ENCODE measurements at regions not wholly inside any gene's neighbourhood (a gene's known extent, or its start where the extent isn't known, plus 50 kb on each side); places are given as distances from the start of the nearest gene placed in this dataset.

- H3K9me3 ChIP-seq (ENCODE audit: control insufficient read depth in 2 of 2, low read length in 2 of 2) = no peaks in the 10 kb centered on the region
- DNase-seq (no peak), ATAC-seq (ENCODE audit: low read depth in 2 of 2) (no peak)
- H3K9me3 Mint-ChIP-seq = peaks cover 1 to 14% (median 6%) of the 10 kb centered on the region in 7 donors
- no peak overlapping the region for H3K27ac Mint-ChIP-seq
- no peaks in the 10 kb centered on the region for H3K27me3 ChIP-seq (ENCODE audit: control insufficient read depth, insufficient read depth, low read length)
- H3K27ac ChIP-seq (ENCODE audit: insufficient read depth, low read length, poor library complexity, severe bottlenecking) = no peak overlapping the region
- no peak overlapping the region for H3K4me3 Mint-ChIP-seq
- H3K4me1 Mint-ChIP-seq = no peaks in the 10 kb centered on the region
- no peaks in the 10 kb centered on the region for H3K27me3 Mint-ChIP-seq
- no peaks in the 10 kb centered on the region for H3K4me1 ChIP-seq (ENCODE audit: control insufficient read depth, insufficient read depth, low read length, poor library complexity, severe bottlenecking)
- H3K4me3 ChIP-seq (ENCODE audit: low read depth, low read length) = no peak overlapping the region
- H3K36me3 ChIP-seq (ENCODE audit: control insufficient read depth, insufficient read depth, low read length) = no peaks in the 10 kb centered on the region
- no peaks in the 10 kb centered on the region for H3K36me3 Mint-ChIP-seq
Observed at GRCh38 chr13:90708128-90708527, 639.4 kb upstream of the MIR17HG start.

DNA sequence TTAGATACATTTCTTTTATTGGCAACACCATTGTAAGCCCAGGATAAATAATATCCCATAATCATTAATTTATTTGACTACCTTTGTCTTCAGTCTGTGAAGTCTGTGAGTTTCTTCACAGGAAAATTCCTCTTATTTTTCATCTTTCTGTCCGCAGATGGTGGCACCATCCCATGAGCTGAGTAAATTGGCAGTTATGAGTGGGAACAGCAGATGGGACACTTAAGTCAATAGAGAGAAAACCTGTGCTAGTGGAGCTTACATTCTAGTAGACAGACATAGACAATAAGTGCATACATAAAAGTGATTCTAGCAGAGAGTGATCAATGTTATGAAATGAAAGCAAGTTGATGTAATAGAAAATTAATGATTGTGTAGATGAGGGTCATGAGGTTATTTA lies 638.2 kb upstream of the MIR17HG start:
- Mint-ChIP-seq H3K4me1 (no peaks in the 10 kb centered on the region), H3K4me3 (no peak overlapping the region), H3K27me3 (no peaks in the 10 kb centered on the region), H3K36me3 (no peaks in the 10 kb centered on the region), H3K27ac (no peak overlapping the region), H3K9me3 (peaks cover 2 to 12% (median 6%) of the 10 kb centered on the region in 7 donors)
- H3K4me3 ChIP-seq (ENCODE audit: low read depth, low read length) = no peak overlapping the region
- H3K9me3 ChIP-seq (ENCODE audit: control insufficient read depth in 2 of 2, low read length in 2 of 2) = no peaks in the 10 kb centered on the region
- no peak overlapping the region for H3K27ac ChIP-seq (ENCODE audit: insufficient read depth, low read length, poor library complexity, severe bottlenecking)
- no peaks in the 10 kb centered on the region for H3K27me3 ChIP-seq (ENCODE audit: control insufficient read depth, insufficient read depth, low read length)
- DNase-seq = no peak
- H3K4me1 ChIP-seq (ENCODE audit: control insufficient read depth, insufficient read depth, low read length, poor library complexity, severe bottlenecking) = no peaks in the 10 kb centered on the region
- H3K36me3 ChIP-seq (ENCODE audit: control insufficient read depth, insufficient read depth, low read length) = no peaks in the 10 kb centered on the region
- no peak for ATAC-seq (ENCODE audit: low read depth in 2 of 2)

DNA sequence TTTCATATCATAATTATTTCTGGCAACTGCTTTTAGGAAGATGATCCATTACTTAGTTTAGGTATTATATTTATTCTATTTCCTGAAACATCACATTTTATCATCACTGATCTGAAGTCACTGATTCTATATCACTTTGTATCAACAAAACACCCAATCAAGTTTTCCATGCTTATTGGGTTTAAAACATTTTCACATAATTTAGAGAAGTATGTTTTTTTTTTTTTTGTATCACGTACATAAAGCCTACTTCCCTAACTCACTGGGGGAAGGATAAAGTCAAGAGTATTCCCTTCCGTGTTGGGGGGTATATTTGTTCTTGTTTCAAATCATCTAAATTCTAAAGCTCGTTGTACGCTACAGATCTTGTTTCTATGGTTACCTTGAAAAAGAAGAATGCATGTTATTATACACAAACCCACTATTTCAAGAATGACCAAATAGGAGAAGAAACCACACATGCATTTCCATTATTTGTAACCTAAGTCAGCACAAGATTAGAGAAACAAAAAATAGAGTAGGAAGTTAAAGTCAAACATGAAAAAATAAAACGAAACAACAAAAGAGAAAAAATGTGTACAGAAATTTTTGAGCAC lies 637.2 kb upstream of the MIR17HG start:
- Mint-ChIP-seq H3K27ac (no peak overlapping the region), H3K4me1 (no peaks in the 10 kb centered on the region), H3K36me3 (no peaks in the 10 kb centered on the region), H3K27me3 (no peaks in the 10 kb centered on the region), H3K9me3 (peaks cover 2 to 13% (median 5%) of the 10 kb centered on the region in 7 donors), H3K4me3 (no peak overlapping the region)
- no peaks in the 10 kb centered on the region for H3K27me3 ChIP-seq (ENCODE audit: control insufficient read depth, insufficient read depth, low read length)
- H3K4me3 ChIP-seq (ENCODE audit: low read depth, low read length) = no peak overlapping the region
- no peaks in the 10 kb centered on the region for H3K9me3 ChIP-seq (ENCODE audit: control insufficient read depth in 2 of 2, low read length in 2 of 2)
- DNase-seq (no peak), ATAC-seq (ENCODE audit: low read depth in 2 of 2) (no peak)
- H3K4me1 ChIP-seq (ENCODE audit: control insufficient read depth, insufficient read depth, low read length, poor library complexity, severe bottlenecking) = no peaks in the 10 kb centered on the region
- H3K27ac ChIP-seq (ENCODE audit: insufficient read depth, low read length, poor library complexity, severe bottlenecking) = no peak overlapping the region
- no peaks in the 10 kb centered on the region for H3K36me3 ChIP-seq (ENCODE audit: control insufficient read depth, insufficient read depth, low read length)

DNA sequence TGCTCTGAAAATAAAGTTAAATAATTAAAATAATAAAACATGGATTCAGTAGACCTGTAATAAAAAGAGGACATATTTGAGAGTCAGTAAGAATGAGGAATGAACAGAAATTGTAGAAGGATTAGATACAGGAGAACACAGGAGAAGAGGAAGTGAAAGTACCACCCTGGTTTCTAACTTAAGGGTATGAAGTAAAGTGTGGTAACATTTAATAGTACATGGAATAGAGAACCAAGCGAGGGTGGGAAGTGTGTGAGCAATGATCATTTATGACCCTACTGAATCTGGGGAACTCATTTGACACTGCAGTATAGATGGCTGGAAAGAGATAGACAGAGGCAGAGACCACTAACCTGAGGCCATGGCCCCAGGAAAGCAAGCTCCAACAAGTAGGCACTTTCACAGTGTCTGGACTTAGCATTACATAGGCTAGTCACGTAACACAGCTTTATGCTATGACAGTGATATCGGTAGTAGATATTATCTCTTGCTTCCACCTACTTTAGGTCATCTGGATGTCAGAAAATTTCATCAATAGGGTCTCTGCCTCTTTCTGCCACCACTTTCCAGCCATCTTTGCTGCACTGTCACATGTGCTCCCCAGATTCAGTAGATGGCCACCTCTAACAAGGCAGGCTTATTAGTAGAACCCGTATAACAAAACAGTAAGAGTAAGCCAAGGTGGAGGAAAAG lies 633.9 kb upstream of the MIR17HG start:
- Histone ChIP-seq H3K27ac (ENCODE audit: insufficient read depth, low read length, poor library complexity, severe bottlenecking) (no peak overlapping the region), H3K9me3 (ENCODE audit: control insufficient read depth in 2 of 2, low read length in 2 of 2) (no peaks in the 10 kb centered on the region), H3K4me1 (ENCODE audit: control insufficient read depth, insufficient read depth, low read length, poor library complexity, severe bottlenecking) (no peaks in the 10 kb centered on the region), H3K4me3 (ENCODE audit: low read depth, low read length) (no peak overlapping the region), H3K27me3 (ENCODE audit: control insufficient read depth, insufficient read depth, low read length) (no peaks in the 10 kb centered on the region), H3K36me3 (ENCODE audit: control insufficient read depth, insufficient read depth, low read length) (no peaks in the 10 kb centered on the region)
- no peak overlapping the region for H3K27ac Mint-ChIP-seq
- ATAC-seq (ENCODE audit: low read depth in 2 of 2) = no peak
- peaks cover 1 to 30% (median 7%) of the 10 kb centered on the region in 7 donors for H3K9me3 Mint-ChIP-seq
- H3K36me3 Mint-ChIP-seq = no peaks in the 10 kb centered on the region
- H3K4me3 Mint-ChIP-seq = no peak overlapping the region
- no peaks in the 10 kb centered on the region for H3K4me1 Mint-ChIP-seq
- no peaks in the 10 kb centered on the region for H3K27me3 Mint-ChIP-seq
- DNase-seq = no peak

DNA sequence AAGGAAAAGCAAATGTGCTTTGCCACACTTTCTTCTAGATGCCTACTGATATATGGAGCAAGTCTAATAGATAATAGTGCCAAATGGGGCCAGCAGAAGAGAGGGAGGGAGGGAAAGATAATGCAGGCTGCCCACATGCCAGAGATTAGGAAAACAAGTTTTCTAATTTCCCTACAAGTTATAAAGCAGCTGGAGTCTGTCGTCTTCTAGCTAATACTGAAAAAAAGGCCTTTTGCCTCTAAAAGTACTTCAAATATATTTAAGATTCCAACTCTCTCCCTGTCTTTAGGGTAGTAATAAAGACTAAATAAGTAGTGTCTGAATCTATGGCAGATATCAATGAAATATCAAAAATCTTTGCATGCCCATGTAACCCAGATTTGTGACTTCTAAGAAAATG lies 632.0 kb upstream of the MIR17HG start:
- Histone ChIP-seq H3K4me3 (ENCODE audit: low read depth, low read length) (no peak overlapping the region), H3K9me3 (ENCODE audit: control insufficient read depth in 2 of 2, low read length in 2 of 2) (no peaks in the 10 kb centered on the region), H3K27me3 (ENCODE audit: control insufficient read depth, insufficient read depth, low read length) (no peaks in the 10 kb centered on the region), H3K4me1 (ENCODE audit: control insufficient read depth, insufficient read depth, low read length, poor library complexity, severe bottlenecking) (no peaks in the 10 kb centered on the region), H3K27ac (ENCODE audit: insufficient read depth, low read length, poor library complexity, severe bottlenecking) (no peak overlapping the region), H3K36me3 (ENCODE audit: control insufficient read depth, insufficient read depth, low read length) (no peaks in the 10 kb centered on the region)
- DNase-seq (no peak), ATAC-seq (ENCODE audit: low read depth in 2 of 2) (no peak)
- H3K9me3 Mint-ChIP-seq = peaks cover 1 to 28% (median 7%) of the 10 kb centered on the region in 7 donors
- H3K27ac Mint-ChIP-seq = no peak overlapping the region
- H3K36me3 Mint-ChIP-seq = no peaks in the 10 kb centered on the region
- H3K4me3 Mint-ChIP-seq = no peak overlapping the region
- H3K4me1 Mint-ChIP-seq = no peaks in the 10 kb centered on the region
- no peaks in the 10 kb centered on the region for H3K27me3 Mint-ChIP-seq

DNA sequence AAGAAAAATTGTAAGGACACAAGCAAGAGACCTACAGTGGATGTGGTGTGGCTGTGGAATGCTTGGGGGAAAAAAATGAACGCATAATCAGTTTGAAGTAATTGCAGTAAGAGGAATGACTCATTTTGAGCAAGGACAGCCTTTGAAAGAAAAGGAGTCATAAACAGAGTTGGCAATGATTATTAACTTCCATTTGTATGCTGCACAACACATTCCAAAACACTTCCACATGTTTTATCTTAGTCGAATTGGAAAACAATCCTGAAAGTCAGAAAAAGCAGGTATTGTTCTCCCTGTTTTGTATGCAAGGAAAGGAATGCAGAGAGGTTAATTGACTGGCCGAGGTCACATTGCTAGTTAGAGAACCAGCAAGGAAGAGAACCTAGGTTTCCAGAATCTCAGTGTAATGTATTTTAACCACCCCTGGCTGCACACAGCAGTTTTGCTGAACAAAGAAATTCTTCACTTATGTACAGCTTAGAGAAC lies 630.0 kb upstream of the MIR17HG start:
- H3K36me3 Mint-ChIP-seq = no peaks in the 10 kb centered on the region
- H3K27me3 Mint-ChIP-seq = no peaks in the 10 kb centered on the region
- DNase-seq (no peak), ATAC-seq (ENCODE audit: low read depth in 2 of 2) (no peak)
- no peak overlapping the region for H3K4me3 Mint-ChIP-seq
- no peaks in the 10 kb centered on the region for H3K36me3 ChIP-seq (ENCODE audit: control insufficient read depth, insufficient read depth, low read length)
- no peaks in the 10 kb centered on the region for H3K27me3 ChIP-seq (ENCODE audit: control insufficient read depth, insufficient read depth, low read length)
- H3K27ac Mint-ChIP-seq = no peak overlapping the region
- H3K9me3 ChIP-seq (ENCODE audit: control insufficient read depth in 2 of 2, low read length in 2 of 2) = no peaks in the 10 kb centered on the region
- H3K27ac ChIP-seq (ENCODE audit: insufficient read depth, low read length, poor library complexity, severe bottlenecking) = no peak overlapping the region
- no peak overlapping the region for H3K4me3 ChIP-seq (ENCODE audit: low read depth, low read length)
- H3K4me1 Mint-ChIP-seq = no peaks in the 10 kb centered on the region
- H3K9me3 Mint-ChIP-seq = peaks cover 0 to 31% (median 10%) of the 10 kb centered on the region in 7 donors
- H3K4me1 ChIP-seq (ENCODE audit: control insufficient read depth, insufficient read depth, low read length, poor library complexity, severe bottlenecking) = no peaks in the 10 kb centered on the region

DNA sequence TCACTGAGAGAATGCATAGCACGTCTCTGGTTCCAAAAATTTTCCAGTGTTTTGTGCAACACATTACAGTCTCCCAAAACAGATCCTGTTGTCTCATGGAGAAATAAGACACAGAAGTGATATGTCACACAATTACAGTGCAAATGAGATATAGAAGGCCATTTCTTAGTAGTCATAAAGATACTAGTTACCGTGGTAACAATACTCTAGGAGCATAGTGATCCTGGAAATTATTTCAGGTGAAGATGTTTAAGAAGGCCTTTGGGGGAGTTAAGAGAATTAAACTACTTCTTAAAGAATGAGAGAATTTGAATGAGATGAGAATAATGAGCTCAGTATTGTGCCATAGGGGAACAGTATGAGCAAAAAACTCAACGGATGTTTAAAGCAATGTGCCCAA lies 628.0 kb upstream of the MIR17HG start:
- no peaks in the 10 kb centered on the region for H3K36me3 Mint-ChIP-seq
- H3K4me3 Mint-ChIP-seq = no peak overlapping the region
- H3K27me3 ChIP-seq (ENCODE audit: control insufficient read depth, insufficient read depth, low read length) = no peaks in the 10 kb centered on the region
- peaks cover 0 to 25% (median 9%) of the 10 kb centered on the region in 7 donors for H3K9me3 Mint-ChIP-seq
- H3K27me3 Mint-ChIP-seq = no peaks in the 10 kb centered on the region
- no peaks in the 10 kb centered on the region for H3K36me3 ChIP-seq (ENCODE audit: control insufficient read depth, insufficient read depth, low read length)
- H3K27ac ChIP-seq (ENCODE audit: insufficient read depth, low read length, poor library complexity, severe bottlenecking) = no peak overlapping the region
- H3K4me1 ChIP-seq (ENCODE audit: control insufficient read depth, insufficient read depth, low read length, poor library complexity, severe bottlenecking) = no peaks in the 10 kb centered on the region
- no peak overlapping the region for H3K4me3 ChIP-seq (ENCODE audit: low read depth, low read length)
- H3K9me3 ChIP-seq (ENCODE audit: control insufficient read depth in 2 of 2, low read length in 2 of 2) = no peaks in the 10 kb centered on the region
- DNase-seq = no peak
- H3K27ac Mint-ChIP-seq = no peak overlapping the region
- no peaks in the 10 kb centered on the region for H3K4me1 Mint-ChIP-seq
- no peak for ATAC-seq (ENCODE audit: low read depth in 2 of 2)

DNA sequence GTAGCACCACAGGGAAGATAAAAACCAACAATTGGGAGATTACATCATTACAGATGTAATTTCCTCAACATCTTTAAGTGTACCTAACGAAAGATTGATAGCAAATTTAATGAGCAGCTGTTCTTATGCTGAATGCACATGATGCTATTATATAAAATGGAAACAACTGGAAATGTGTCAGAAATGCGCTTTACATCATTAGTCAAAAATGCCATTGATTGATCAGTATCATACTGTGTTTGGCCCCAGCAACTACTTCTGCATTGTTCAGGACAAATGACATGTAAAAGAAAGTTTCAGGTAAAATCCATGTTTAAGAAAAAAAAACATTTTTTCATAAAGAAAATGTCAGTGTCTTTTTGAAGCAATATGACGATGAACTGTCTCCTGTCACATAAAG lies 625.5 kb upstream of the MIR17HG start:
- H3K9me3 ChIP-seq (ENCODE audit: control insufficient read depth in 2 of 2, low read length in 2 of 2) = no peaks in the 10 kb centered on the region
- no peak overlapping the region for H3K27ac ChIP-seq (ENCODE audit: insufficient read depth, low read length, poor library complexity, severe bottlenecking)
- H3K36me3 ChIP-seq (ENCODE audit: control insufficient read depth, insufficient read depth, low read length) = no peaks in the 10 kb centered on the region
- no peaks in the 10 kb centered on the region for H3K27me3 ChIP-seq (ENCODE audit: control insufficient read depth, insufficient read depth, low read length)
- ATAC-seq (ENCODE audit: low read depth in 2 of 2) (no peak), DNase-seq (no peak)
- no peaks in the 10 kb centered on the region for H3K4me1 ChIP-seq (ENCODE audit: control insufficient read depth, insufficient read depth, low read length, poor library complexity, severe bottlenecking)
- no peak overlapping the region for H3K4me3 ChIP-seq (ENCODE audit: low read depth, low read length)
- H3K27me3 Mint-ChIP-seq = no peaks in the 10 kb centered on the region
- H3K9me3 Mint-ChIP-seq = peaks cover 2 to 21% (median 8%) of the 10 kb centered on the region in 7 donors
- H3K27ac Mint-ChIP-seq = no peak overlapping the region
- H3K4me1 Mint-ChIP-seq = no peaks in the 10 kb centered on the region
- no peaks in the 10 kb centered on the region for H3K36me3 Mint-ChIP-seq
- no peak overlapping the region for H3K4me3 Mint-ChIP-seq

Data from CD4-positive, CD25-positive, alpha-beta regulatory T cell (primary cell).